ENCODE measurements at regions not wholly inside any gene's neighbourhood (a gene's known extent, or its start where the extent isn't known, plus 50 kb on each side); places are given as distances from the start of the nearest gene placed in this dataset.

GRCh38 chr2:180705551-180705950 is 274.9 kb upstream of the UBE2E3 start:
- no peak overlapping the region for H3K27ac ChIP-seq
- H3K27me3 ChIP-seq = no peaks in the 10 kb centered on the region
- 92 to 93% methylated on average over 1 of the region's 1 CpG for WGBS, 2 donors
- TF ChIP-seq, protein P1, sequence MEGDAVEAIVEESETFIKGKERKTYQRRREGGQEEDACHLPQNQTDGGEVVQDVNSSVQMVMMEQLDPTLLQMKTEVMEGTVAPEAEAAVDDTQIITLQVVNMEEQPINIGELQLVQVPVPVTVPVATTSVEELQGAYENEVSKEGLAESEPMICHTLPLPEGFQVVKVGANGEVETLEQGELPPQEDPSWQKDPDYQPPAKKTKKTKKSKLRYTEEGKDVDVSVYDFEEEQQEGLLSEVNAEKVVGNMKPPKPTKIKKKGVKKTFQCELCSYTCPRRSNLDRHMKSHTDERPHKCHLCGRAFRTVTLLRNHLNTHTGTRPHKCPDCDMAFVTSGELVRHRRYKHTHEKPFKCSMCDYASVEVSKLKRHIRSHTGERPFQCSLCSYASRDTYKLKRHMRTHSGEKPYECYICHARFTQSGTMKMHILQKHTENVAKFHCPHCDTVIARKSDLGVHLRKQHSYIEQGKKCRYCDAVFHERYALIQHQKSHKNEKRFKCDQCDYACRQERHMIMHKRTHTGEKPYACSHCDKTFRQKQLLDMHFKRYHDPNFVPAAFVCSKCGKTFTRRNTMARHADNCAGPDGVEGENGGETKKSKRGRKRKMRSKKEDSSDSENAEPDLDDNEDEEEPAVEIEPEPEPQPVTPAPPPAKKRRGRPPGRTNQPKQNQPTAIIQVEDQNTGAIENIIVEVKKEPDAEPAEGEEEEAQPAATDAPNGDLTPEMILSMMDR (IDR thresholded peaks at IDR 0.05) = no peak
- no peak for TF ChIP-seq EP300 (IDR thresholded peaks at IDR 0.05)
- H3K4me1 ChIP-seq = no peaks in the 10 kb centered on the region
- H3K9me3 ChIP-seq = no peaks in the 10 kb centered on the region
- H3K4me3 ChIP-seq = no peak overlapping the region
- H3K36me3 ChIP-seq = no peaks in the 10 kb centered on the region
- intact Hi-C loops (cut with DNase I) = no loop called here
- no peak for DNase-seq

DNA sequence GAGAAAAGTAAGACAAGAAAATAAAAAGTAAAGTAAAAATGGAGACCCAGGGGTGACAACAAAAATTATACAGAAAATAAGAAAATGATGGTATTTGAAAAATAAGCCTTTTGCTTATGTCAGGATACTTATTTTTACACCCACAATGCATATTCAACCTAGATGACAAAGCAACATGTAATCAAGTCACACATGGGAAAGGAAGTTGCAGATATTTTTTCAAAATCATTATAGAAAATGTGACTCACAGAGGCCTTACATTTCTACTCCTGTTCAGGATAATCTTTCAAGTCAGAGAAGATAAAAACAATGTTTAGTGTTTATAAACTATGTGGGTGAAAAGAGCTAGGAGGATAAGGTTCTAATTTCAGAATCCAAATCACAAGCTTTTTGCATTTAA is 275.3 kb upstream of the UBE2E3 start:
- H3K4me1 ChIP-seq = no peaks in the 10 kb centered on the region
- no peaks in the 10 kb centered on the region for H3K27me3 ChIP-seq
- TF ChIP-seq EP300 (IDR thresholded peaks at IDR 0.05) (no peak), POLR2AphosphoS5 (IDR thresholded peaks at IDR 0.05) (no peak), POLR2A (IDR thresholded peaks at IDR 0.05) (no peak)
- TF ChIP-seq, protein P1 (IDR thresholded peaks at IDR 0.05) = no peak
- DNase-seq = no peak
- no peaks in the 10 kb centered on the region for H3K9me3 ChIP-seq
- H3K27ac ChIP-seq = no peak overlapping the region
- no peak overlapping the region for H3K4me3 ChIP-seq
- intact Hi-C loops (cut with DNase I) = no loop called here
- H3K36me3 ChIP-seq = no peaks in the 10 kb centered on the region

GRCh38 chr2:180699657-180700361 is 280.6 kb upstream of the UBE2E3 start:
- no peaks in the 10 kb centered on the region for H3K36me3 ChIP-seq
- H3K4me1 ChIP-seq = peaks cover 0 to 6% (median 2%) of the 10 kb centered on the region in 4 donors
- TF ChIP-seq POLR2A (IDR thresholded peaks at IDR 0.05) = no peak
- no peak for TF ChIP-seq EP300 (IDR thresholded peaks at IDR 0.05)
- no peak for TF ChIP-seq POLR2AphosphoS5 (IDR thresholded peaks at IDR 0.05)
- TF ChIP-seq, protein P1 (IDR thresholded peaks at IDR 0.05) = no peak
- 74 to 82% methylated on average over 4 of the region's 4 CpGs for WGBS, 2 donors
- no peak overlapping the region for H3K27ac ChIP-seq
- H3K27me3 ChIP-seq = no peaks in the 10 kb centered on the region
- DNase-seq = no peak
- H3K9me3 ChIP-seq = no peaks in the 10 kb centered on the region
- H3K4me3 ChIP-seq = no peak overlapping the region
- intact Hi-C loops (cut with DNase I) = no loop called here

GRCh38 chr2:180698668-180699067 is 281.7 kb upstream of the UBE2E3 start:
- Histone ChIP-seq H3K27ac (no peak overlapping the region), H3K4me1 (peaks cover 0 to 10% (median 3%) of the 10 kb centered on the region in 4 donors), H3K4me3 (no peak overlapping the region), H3K27me3 (no peaks in the 10 kb centered on the region), H3K36me3 (no peaks in the 10 kb centered on the region), H3K9me3 (no peaks in the 10 kb centered on the region)
- intact Hi-C loops (cut with DNase I) = no loop called here
- WGBS, 2 donors = 82 to 85% methylated on average over 3 of the region's 3 CpGs
- TF ChIP-seq, protein P1 (IDR thresholded peaks at IDR 0.05) = no peak
- no peak for TF ChIP-seq POLR2A (IDR thresholded peaks at IDR 0.05)
- TF ChIP-seq POLR2AphosphoS5 (IDR thresholded peaks at IDR 0.05) = no peak
- TF ChIP-seq EP300 (IDR thresholded peaks at IDR 0.05) = no peak
- no peak for DNase-seq

Data from sigmoid colon (tissue), 6 donors.